Endothelial cell (in vitro differentiated cells): ENCODE measurements at regions not wholly inside any gene's neighbourhood (a gene's known extent, or its start where the extent isn't known, plus 50 kb on each side); places are given as distances from the start of the nearest gene placed in this dataset.

Experiments
- DNase-seq: peaks from one replicate; pipeline ENCODE4 v3.0.0; 2021; ENCODE audit warnings: low spot score
- H3K27ac Mint-ChIP-seq: one replicate; pipeline ENCODE4 v1.8.0; 2021; ENCODE audit warnings: mixed read lengths, inconsistent platforms; ENCODE audit not compliant: unreplicated experiment
- H3K27me3 Mint-ChIP-seq: one replicate; pipeline ENCODE4 v1.8.0; 2021; ENCODE audit warnings: mild to moderate bottlenecking, moderate library complexity, mixed read lengths, inconsistent platforms; ENCODE audit not compliant: unreplicated experiment
- H3K36me3 Mint-ChIP-seq: one replicate; pipeline ENCODE4 v1.8.0; 2021; ENCODE audit warnings: mild to moderate bottlenecking, low read depth, mixed read lengths, inconsistent platforms; ENCODE audit not compliant: unreplicated experiment
- H3K4me1 Mint-ChIP-seq: one replicate; pipeline ENCODE4 v1.8.0; 2021; ENCODE audit warnings: mild to moderate bottlenecking, mixed read lengths, inconsistent platforms; ENCODE audit not compliant: unreplicated experiment
- H3K4me3 Mint-ChIP-seq: one replicate; pipeline ENCODE4 v1.8.0; 2021; ENCODE audit warnings: mild to moderate bottlenecking, mixed read lengths, inconsistent platforms; ENCODE audit not compliant: unreplicated experiment
- H3K9me3 Mint-ChIP-seq: one replicate; pipeline ENCODE4 v1.8.0; 2021; ENCODE audit warnings: mixed read lengths, inconsistent platforms; ENCODE audit not compliant: unreplicated experiment
- CTCF ChIP-seq: fragments of 200-600 bp; sonication (generic); IDR thresholded peaks from one replicate; pipeline ENCODE4 v1.5.0; 2021; ENCODE audit warnings: antibody characterized with exemption; ENCODE audit not compliant: unreplicated experiment

GRCh38 chr5:2175041-2175440, 292.3 kb upstream of the IRX4 start:
- no peak for DNase-seq
- no peaks in the 10 kb centered on the region for H3K9me3 Mint-ChIP-seq
- H3K4me3 Mint-ChIP-seq = no peak overlapping the region
- H3K36me3 Mint-ChIP-seq = no peaks in the 10 kb centered on the region
- H3K4me1 Mint-ChIP-seq = no peaks in the 10 kb centered on the region
- TF ChIP-seq CTCF = no peak
- H3K27me3 Mint-ChIP-seq = peaks cover 5% of the 10 kb centered on the region
- H3K27ac Mint-ChIP-seq = no peak overlapping the region

GRCh38 chr5:2174538-2174937, 291.8 kb upstream of the IRX4 start:
- Mint-ChIP-seq H3K4me3 (no peak overlapping the region), H3K27ac (no peak overlapping the region)

GRCh38 chr5:2173151-2173834, 290.6 kb upstream of the IRX4 start:
- H3K36me3 Mint-ChIP-seq = no peaks in the 10 kb centered on the region
- H3K27me3 Mint-ChIP-seq = no peaks in the 10 kb centered on the region
- no peak overlapping the region for H3K4me3 Mint-ChIP-seq
- no peaks in the 10 kb centered on the region for H3K4me1 Mint-ChIP-seq
- no peak for TF ChIP-seq CTCF
- DNase-seq = no peak
- H3K9me3 Mint-ChIP-seq = no peaks in the 10 kb centered on the region
- H3K27ac Mint-ChIP-seq = no peak overlapping the region

More at GRCh38 chr5:2174538-2174937, 291.8 kb upstream of the IRX4 start:
- no peak for DNase-seq
- TF ChIP-seq CTCF = no peak
- no peaks in the 10 kb centered on the region for H3K9me3 Mint-ChIP-seq
- H3K27me3 Mint-ChIP-seq = peaks cover 3% of the 10 kb centered on the region
- H3K4me1 Mint-ChIP-seq = no peaks in the 10 kb centered on the region
- H3K36me3 Mint-ChIP-seq = no peaks in the 10 kb centered on the region

GRCh38 chr5:2172471-2172870, 289.7 kb upstream of the IRX4 start:
- H3K27ac Mint-ChIP-seq = no peak overlapping the region
- no peak overlapping the region for H3K4me3 Mint-ChIP-seq
- H3K27me3 Mint-ChIP-seq = no peaks in the 10 kb centered on the region
- H3K9me3 Mint-ChIP-seq = no peaks in the 10 kb centered on the region
- DNase-seq = no peak
- TF ChIP-seq CTCF = no peak
- no peaks in the 10 kb centered on the region for H3K36me3 Mint-ChIP-seq
- H3K4me1 Mint-ChIP-seq = no peaks in the 10 kb centered on the region

- H3K4me3 Mint-ChIP-seq = no peak overlapping the region
- H3K9me3 Mint-ChIP-seq = peaks cover under 1% of the 10 kb centered on the region
- no peaks in the 10 kb centered on the region for H3K36me3 Mint-ChIP-seq
- H3K4me1 Mint-ChIP-seq = no peaks in the 10 kb centered on the region
- no peaks in the 10 kb centered on the region for H3K27me3 Mint-ChIP-seq
- no peak overlapping the region for H3K27ac Mint-ChIP-seq
- TF ChIP-seq CTCF = no peak
- DNase-seq = no peak
Measured at GRCh38 chr5:2170761-2171160, 288.0 kb upstream of the IRX4 start.
